ENCODE measurements at regions not wholly inside any gene's neighbourhood (a gene's known extent, or its start where the extent isn't known, plus 50 kb on each side); places are given as distances from the start of the nearest gene placed in this dataset.

GRCh38 chr1:29811727-29812407, 575.5 kb downstream of the PTPRU start:
- Histone ChIP-seq H3K9ac (ENCODE audit: control insufficient read depth, insufficient read depth, low read length) (no peak overlapping the region), H3K27me3 (replicated peaks in 1 of 2; ENCODE audit: control insufficient read depth in 2 of 2, insufficient read depth in 2 of 2, low read length in 1 of 2) (peaks cover 0 to 2% of the 10 kb centered on the region in 2 experiments; a peak in 1 of 4 replicates), H3K36me3 (ENCODE audit: control insufficient read depth in 2 of 2, insufficient read depth in 2 of 2, low read length in 1 of 2) (no peaks in the 10 kb centered on the region), H3K9me3 (replicated peaks; ENCODE audit: control insufficient read depth, insufficient read depth, low read length) (no peaks in the 10 kb centered on the region), H3K4me3 (no peak overlapping the region), H3K4me1 (ENCODE audit: control insufficient read depth, insufficient read depth, low read length) (no peaks in the 10 kb centered on the region), H4K20me1 (ENCODE audit: control insufficient read depth, insufficient read depth) (no peaks in the 10 kb centered on the region), H3K79me2 (ENCODE audit: control insufficient read depth, insufficient read depth, low read length) (no peaks in the 10 kb centered on the region), H2AFZ (ENCODE audit: control insufficient read depth, low read depth, low read length) (no peak overlapping the region), H3K4me2 (ENCODE audit: control insufficient read depth, insufficient read depth) (no peak overlapping the region), H3K27ac (ENCODE audit: control insufficient read depth, insufficient read depth) (no peak overlapping the region)
- ChIA-PET POLR2A (no interaction called here), SMC1A (ENCODE audit: uncharacterized antibody, unreplicated experiment) (no interaction called here), CTCF (no interaction called here), RAD21 (ENCODE audit: unreplicated experiment) (no interaction called here)
- in situ Hi-C loops (cut with MboI) (no loop called here), intact Hi-C loops (cut with micrococcal nuclease; ENCODE audit: unreplicated experiment) (no loop called here)
- ATAC-seq (no peak), FAIRE-seq (no peak), DNase-seq (ENCODE audit: low read depth, low spot score) (no peak)
- no peak for TF ChIP-seq EP300 (IDR thresholded peaks at IDR 0.05; ENCODE audit: borderline replicate concordance in 1 of 2, control insufficient read depth in 1 of 2, low read depth in 2 of 2, low read length in 2 of 2)
- no peak for TF ChIP-seq LARP7 (IDR thresholded peaks at IDR 0.05)
- TF ChIP-seq PAX5 (IDR thresholded peaks at IDR 0.05; ENCODE audit: borderline replicate concordance, low read depth, low read length), result no peak
- no peak for TF ChIP-seq TARDBP (IDR thresholded peaks at IDR 0.05; ENCODE audit: borderline replicate concordance)
- no peak for TF ChIP-seq YBX1 (IDR thresholded peaks at IDR 0.05)
- TF ChIP-seq MAX (IDR thresholded peaks at IDR 0.05; ENCODE audit: low read depth, low read length), result no peak
- no peak for TF ChIP-seq ZBED1 (IDR thresholded peaks at IDR 0.05; ENCODE audit: borderline replicate concordance)
- TF ChIP-seq FOXM1 (IDR thresholded peaks at IDR 0.05; ENCODE audit: low read depth, low read length), result no peak
- TF ChIP-seq SUZ12 (IDR thresholded peaks at IDR 0.05; ENCODE audit: unreplicated experiment), result no peak
- no peak for TF ChIP-seq CTCF (IDR thresholded peaks at IDR 0.05 in 2 of 3, conservative IDR thresholded peaks at IDR 0.05 in 1 of 3; ENCODE audit: control insufficient read depth in 2 of 3, extremely low read depth in 1 of 3, insufficient read depth in 1 of 3, low read depth in 3 of 3, low read length in 3 of 3)
- TF ChIP-seq ZNF384 (IDR thresholded peaks at IDR 0.05; ENCODE audit: borderline replicate concordance, low read depth, low read length), result no peak
- TF ChIP-seq SREBF1 (IDR thresholded peaks at IDR 0.05; ENCODE audit: low read length), result no peak
- TF ChIP-seq CHD4 (IDR thresholded peaks at IDR 0.05), result no peak
- TF ChIP-seq NFYA (IDR thresholded peaks at IDR 0.05; ENCODE audit: borderline replicate concordance, low read depth, low read length), result no peak
- no peak for TF ChIP-seq ATF2 (IDR thresholded peaks at IDR 0.05; ENCODE audit: low read length)
- TF ChIP-seq ZNF687 (IDR thresholded peaks at IDR 0.05), result no peak
- BruUV-seq (replicated peaks), result no TSS peak
- 37% methylated on average over 10 of the region's 10 CpGs for WGBS (ENCODE audit: insufficient coverage, insufficient replicate concordance, low lambda C conversion rate, missing lambda C conversion rate)
